GM13977 (cell line): ENCODE measurements at regions not wholly inside any gene's neighbourhood (a gene's known extent, or its start where the extent isn't known, plus 50 kb on each side); places are given as distances from the start of the nearest gene placed in this dataset.

Experiments used
- DNase-seq: peaks from one replicate; pipeline ENCODE4 v3.0.0; 2012; ENCODE audit warnings: low spot score
- CTCF ChIP-seq: IDR thresholded peaks from 2 replicates; pipeline ENCODE4 v1.5.1; 2012; ENCODE audit warnings: mild to moderate bottlenecking, control low read depth; ENCODE audit not compliant: insufficient read depth; ENCODE audit errors: extremely low read depth, missing control alignments
- in situ Hi-C: fragments of 300-500 bp; cut with MboI; formaldehyde crosslinking; loops from one replicate; pipeline ENCODE4 v1.12.0; 2022; ENCODE audit warnings: low sequenced_read_pairs, low pct_unique_long_range_greater_than_20kb, mixed read lengths, inconsistent platforms; ENCODE audit not compliant: unreplicated experiment

DNA sequence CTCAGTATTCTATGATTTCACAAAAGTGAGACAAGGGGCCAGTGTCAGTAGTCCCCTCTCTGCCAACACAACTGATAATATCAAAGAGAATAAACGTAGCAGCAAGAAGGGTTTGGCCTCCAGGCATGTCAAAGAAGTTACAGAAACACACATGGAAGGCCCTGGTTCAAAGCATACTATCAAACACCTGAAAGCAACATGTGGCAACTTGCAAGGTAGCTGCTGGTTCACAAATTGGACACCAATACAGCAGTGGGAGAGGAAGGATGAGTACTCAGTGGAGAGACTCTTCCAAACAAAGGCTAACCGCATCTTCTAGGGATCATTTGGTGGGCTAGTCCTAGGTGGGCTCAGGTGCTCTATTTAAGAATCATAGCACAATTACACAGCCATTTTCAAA is 74.9 kb upstream of the MAOA start:
- in situ Hi-C loops = no loop called here
- TF ChIP-seq CTCF = no peak

DNA sequence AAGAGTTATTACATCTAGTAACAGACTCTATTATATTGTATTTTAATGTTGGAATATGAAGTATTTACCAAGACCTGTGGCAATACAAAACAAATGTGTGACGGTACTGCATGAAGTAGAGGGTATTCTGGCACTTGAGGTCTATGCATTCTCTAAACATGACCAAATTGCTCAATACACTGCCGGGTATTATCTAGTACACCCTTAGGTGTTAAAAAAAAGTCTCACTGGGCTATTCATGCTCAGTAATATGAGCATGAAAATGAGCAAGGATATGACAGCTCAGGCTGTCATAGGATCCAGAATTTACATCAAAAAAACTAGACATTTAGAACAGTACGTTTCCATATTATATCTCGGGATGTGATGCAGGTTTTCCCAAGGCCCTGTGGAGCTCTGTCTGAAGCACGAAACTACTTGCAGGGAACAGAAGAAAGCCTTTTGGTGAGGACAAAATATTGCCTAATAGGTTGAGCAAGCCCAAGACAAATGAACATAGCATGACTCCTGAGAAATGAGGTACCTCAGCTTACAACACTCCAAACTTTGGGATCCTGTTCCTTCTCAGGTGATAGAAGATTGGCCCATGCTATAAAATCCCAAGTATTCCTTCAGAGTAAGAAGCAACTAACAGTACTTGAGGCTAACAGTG is 74.1 kb upstream of the MAOA start:
- DNase-seq = no peak
- in situ Hi-C loops = no loop called here
- no peak for TF ChIP-seq CTCF

More for the DNA sequence above, 74.9 kb upstream of the MAOA start:
- DNase-seq = no peak

GRCh38 chrX:43582540-43582913 is 73.6 kb upstream of the MAOA start:
- in situ Hi-C loops = no loop called here
- no peak for DNase-seq
- no peak for TF ChIP-seq CTCF

DNA sequence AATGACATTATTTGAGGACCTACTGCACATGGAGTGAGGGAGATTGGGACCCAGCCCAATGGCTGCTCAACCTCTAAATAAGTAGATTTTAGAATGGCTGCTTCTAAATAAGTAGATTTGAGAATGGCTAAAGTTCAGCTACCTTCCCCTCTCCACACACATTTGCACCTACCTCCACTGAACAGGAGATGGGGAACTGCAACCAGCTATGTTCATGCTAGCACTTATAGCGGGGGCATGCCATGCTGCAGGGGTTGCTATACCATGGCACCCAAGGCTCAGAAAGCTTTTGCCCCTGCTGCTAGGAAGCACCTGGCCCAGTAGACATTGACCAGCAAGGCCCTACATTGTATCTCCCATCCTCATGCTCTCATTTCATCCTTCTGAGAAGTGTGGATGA is 70.2 kb upstream of the MAOA start:
- in situ Hi-C loops = no loop called here

DNA sequence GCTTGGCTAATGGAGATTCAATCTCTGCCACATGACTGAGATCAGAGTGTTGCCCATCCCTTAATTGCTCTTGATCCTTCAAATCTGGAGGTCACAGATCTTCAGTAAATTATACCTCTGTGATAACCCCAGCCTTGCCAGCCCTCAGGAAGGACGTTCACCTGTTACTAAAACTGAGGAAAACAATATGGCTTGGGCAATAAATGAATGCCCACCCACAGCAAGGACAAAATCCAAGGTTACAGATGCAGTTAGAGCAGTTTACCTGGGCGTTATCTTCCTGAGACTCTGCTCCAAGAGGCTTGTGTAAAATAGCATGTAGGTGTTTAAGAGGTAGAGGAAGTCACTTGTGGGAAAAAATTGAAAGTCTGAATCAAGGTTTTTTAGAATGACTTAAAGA is 69.3 kb upstream of the MAOA start:
- in situ Hi-C loops = no loop called here
- DNase-seq = no peak
- no peak for TF ChIP-seq CTCF

More for the DNA sequence above, 70.2 kb upstream of the MAOA start:
- DNase-seq = no peak
- no peak for TF ChIP-seq CTCF

DNA sequence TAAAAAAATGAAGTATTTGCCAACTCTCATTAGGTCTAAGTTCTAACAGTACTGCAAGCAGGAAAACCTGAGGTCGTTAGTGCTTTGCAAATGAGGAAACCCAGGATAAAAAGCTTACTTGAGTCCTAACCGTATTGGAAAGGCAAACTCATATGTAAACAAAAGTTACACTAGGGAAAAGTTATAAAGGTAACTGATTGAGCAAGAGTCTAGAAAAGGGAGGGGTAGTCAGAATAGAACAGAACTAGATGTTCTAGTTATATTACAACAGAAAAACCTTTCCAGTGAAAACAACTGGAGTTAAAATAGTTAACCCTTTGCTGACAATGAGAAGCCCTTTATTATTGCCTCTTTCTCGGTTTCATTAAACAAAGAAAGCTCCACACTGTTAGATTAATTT is 66.4 kb upstream of the MAOA start:
- DNase-seq = no peak
- in situ Hi-C loops = no loop called here
- TF ChIP-seq CTCF = no peak
